HCEC 1CT (cell line): ENCODE measurements at regions not wholly inside any gene's neighbourhood (a gene's known extent, or its start where the extent isn't known, plus 50 kb on each side); places are given as distances from the start of the nearest gene placed in this dataset.
"Not testable (repeated sequence)": the region's sequence is repeated elsewhere in the genome, so short reads cannot be mapped to it uniquely, and the experiment has no call there.

Experiments used
- DNase-seq: peaks from one replicate; pipeline ENCODE4 v3.0.0-alpha.2; 2017

GRCh38 chr2:188788621-188789020 is 185.6 kb upstream of the COL3A1 start:
- peak; percentile 86 for DNase-seq

- peak; percentile 50 for DNase-seq
These were observed 184.2 kb upstream of the COL3A1 start for GRCh38 chr2:188789951-188790350.

- DNase-seq = not testable (repeated sequence)
These were observed 179.7 kb upstream of the COL3A1 start for GRCh38 chr2:188794453-188794852.

- DNase-seq = no peak
These were observed 178.4 kb upstream of the COL3A1 start for GRCh38 chr2:188795762-188796161.

- DNase-seq = no peak
These were observed 176.8 kb upstream of the COL3A1 start for GRCh38 chr2:188797371-188797770.

- peak; percentile 83 for DNase-seq
These were observed 176.0 kb upstream of the COL3A1 start for GRCh38 chr2:188798159-188798558.

- no peak for DNase-seq
These were observed 169.0 kb upstream of the COL3A1 start for GRCh38 chr2:188805219-188805618.

GRCh38 chr2:188808947-188809355 is 165.2 kb upstream of the COL3A1 start:
- peak; percentile 16 for DNase-seq

- DNase-seq = no peak
These were observed 163.6 kb upstream of the COL3A1 start for GRCh38 chr2:188810586-188810985.

- DNase-seq = peak; percentile 80
These were observed 162.7 kb upstream of the COL3A1 start for GRCh38 chr2:188811522-188811921.

- peak; percentile 83 for DNase-seq
These were observed 160.9 kb upstream of the COL3A1 start for GRCh38 chr2:188813315-188813714.

GRCh38 chr2:188813857-188814256 is 160.3 kb upstream of the COL3A1 start:
- DNase-seq = no peak

GRCh38 chr2:188819011-188819410 is 155.2 kb upstream of the COL3A1 start:
- no peak for DNase-seq

- no peak for DNase-seq
These were observed 154.4 kb upstream of the COL3A1 start for GRCh38 chr2:188819792-188820191.

GRCh38 chr2:188820576-188820975 is 153.6 kb upstream of the COL3A1 start:
- DNase-seq = no peak

- no peak for DNase-seq
These were observed 150.0 kb upstream of the COL3A1 start for GRCh38 chr2:188824125-188824524.

GRCh38 chr2:188833331-188833730 is 140.8 kb upstream of the COL3A1 start:
- no peak for DNase-seq

GRCh38 chr2:188833799-188834198 is 140.4 kb upstream of the COL3A1 start:
- no peak for DNase-seq

- no peak for DNase-seq
These were observed 139.2 kb upstream of the COL3A1 start for GRCh38 chr2:188835006-188835405.

GRCh38 chr2:188835821-188836220 is 138.4 kb upstream of the COL3A1 start:
- no peak for DNase-seq

- no peak for DNase-seq
These were observed 128.5 kb upstream of the COL3A1 start for GRCh38 chr2:188845692-188846091.

GRCh38 chr2:188848887-188849435 is 125.2 kb upstream of the COL3A1 start:
- no peak for DNase-seq

GRCh38 chr2:188850786-188851185 is 123.4 kb upstream of the COL3A1 start:
- peak; percentile 66 for DNase-seq

GRCh38 chr2:188851311-188851710 is 122.9 kb upstream of the COL3A1 start:
- no peak for DNase-seq

GRCh38 chr2:188851826-188852225 is 122.3 kb upstream of the COL3A1 start:
- DNase-seq = no peak

- peak; percentile 64 for DNase-seq
These were observed 121.4 kb upstream of the COL3A1 start for GRCh38 chr2:188852772-188853171.
